H1 (cell line): ENCODE measurements at regions not wholly inside any gene's neighbourhood (a gene's known extent, or its start where the extent isn't known, plus 50 kb on each side); places are given as distances from the start of the nearest gene placed in this dataset.

Source experiments
- CTCF ChIA-PET: fragments of 300-600 bp; sonication (Branson Sonifier 250); formaldehyde crosslinking; loops from one replicate; lab custom pipeline; 2021; ENCODE audit not compliant: partially characterized antibody; lab: Charles Lee
- POLR2A ChIA-PET: fragments of 300-600 bp; sonication (Branson Sonifier 250); formaldehyde crosslinking; loops from one replicate; lab custom pipeline; 2021; ENCODE audit warnings: inconsistent platforms; ENCODE audit not compliant: partially characterized antibody; lab: Charles Lee
- DNase-seq, 2 experiments: peaks; one replicate each; pipeline versions ENCODE4 v3.0.0 to v3.0.0-alpha.2; 2010 to 2022; ENCODE audit warnings: low spot score in 2 of 2, low read depth in 1 of 2, mixed read lengths in 1 of 2
- FAIRE-seq: peaks from 2 replicates; lab custom pipeline; 2011; peaks lifted over from hg19 to GRCh38; lab: Jason Lieb, UNC
- H2AFZ ChIP-seq: 2 replicates; pipeline ENCODE4 v1.8.1; 2012; ENCODE audit warnings: low read length, inconsistent platforms
- H2AK5ac ChIP-seq: 2 replicates; pipeline ENCODE4 v1.6.1; 2013; ENCODE audit warnings: low read depth, low read length
- H2BK120ac ChIP-seq: replicated peaks from 2 replicates; pipeline ENCODE3; 2013; ENCODE audit warnings: low read depth, low read length, inconsistent platforms
- H2BK12ac ChIP-seq: 2 replicates; pipeline ENCODE4 v1.6.1; 2013; ENCODE audit warnings: low read depth, low read length
- H2BK15ac ChIP-seq: 2 replicates; pipeline ENCODE4 v1.6.1; 2013; ENCODE audit warnings: low read length
- H2BK20ac ChIP-seq: 2 replicates; pipeline ENCODE4 v1.6.1; 2013; ENCODE audit warnings: low read length
- H2BK5ac ChIP-seq: 2 replicates; pipeline ENCODE4 v1.6.1; 2013; ENCODE audit warnings: low read depth, low read length
- H3K14ac ChIP-seq: 2 replicates; pipeline ENCODE4 v1.6.1; 2013; ENCODE audit warnings: inconsistent platforms; ENCODE audit not compliant: insufficient read length
- H3K18ac ChIP-seq: 2 replicates; pipeline ENCODE4 v1.6.1; 2013; ENCODE audit warnings: low read length; ENCODE audit errors: extremely low read depth
- H3K23ac ChIP-seq: 2 replicates; pipeline ENCODE4 v1.6.1; 2013; ENCODE audit warnings: inconsistent platforms; ENCODE audit not compliant: insufficient read length
- H3K23me2 ChIP-seq: 2 replicates; pipeline ENCODE4 v1.6.1; 2013; ENCODE audit warnings: low read depth, low read length
- H3K27ac ChIP-seq: 2 replicates; pipeline ENCODE4 v1.6.1; 2011; ENCODE audit warnings: low read depth, low read length, inconsistent platforms
- H3K27me3 ChIP-seq, 4 experiments: replicated peaks in 1 of 4; 1 replicate in 1 of 4; 2 replicates in 3 of 4; pipeline versions ENCODE4 v1.6.1 to v1.8.1; 2011 to 2013; ENCODE audit warnings: low read length in 3 of 4, mild to moderate bottlenecking in 3 of 4, inconsistent platforms in 2 of 4, mixed read lengths in 2 of 4, moderate library complexity in 1 of 4; ENCODE audit not compliant: control insufficient read depth in 3 of 4, insufficient read depth in 3 of 4; ENCODE audit errors: extremely low read depth in 1 of 4
- H3K36me3 ChIP-seq, 4 experiments: 2 replicates each; pipeline versions ENCODE4 v1.6.1 to v1.8.1; 2011 to 2013; ENCODE audit warnings: mild to moderate bottlenecking in 4 of 4, low read length in 3 of 4, moderate library complexity in 2 of 4, control low read depth in 1 of 4, inconsistent platforms in 1 of 4; ENCODE audit not compliant: insufficient read depth in 4 of 4, control insufficient read depth in 2 of 4
- H3K4ac ChIP-seq: replicated peaks from 2 replicates; pipeline ENCODE3; 2013; ENCODE audit warnings: low read length, low read depth, mixed read lengths, inconsistent platforms; ENCODE audit not compliant: insufficient read length
- H3K4me1 ChIP-seq, 4 experiments: replicated peaks in 1 of 4; 1 replicate in 1 of 4; 2 replicates in 3 of 4; pipeline versions ENCODE4 v1.6.1 to v1.8.1; 2011 to 2013; ENCODE audit warnings: low read length in 3 of 4, inconsistent platforms in 2 of 4, mixed read lengths in 1 of 4; ENCODE audit not compliant: insufficient read depth in 4 of 4, control insufficient read depth in 3 of 4
- H3K4me2 ChIP-seq, 2 experiments: 2 replicates each; pipeline versions ENCODE4 v1.6.1 to v1.8.1; 2011 to 2013; ENCODE audit warnings: low read depth in 2 of 2, low read length in 2 of 2, control low read depth in 1 of 2, inconsistent platforms in 1 of 2, mild to moderate bottlenecking in 1 of 2; ENCODE audit not compliant: insufficient read depth in 1 of 2
- H3K4me3 ChIP-seq, 4 experiments: fragments of 200-600, 300-600 bp in 1 of 4; sonication (generic), shearing (Covaris generic), sonication (Bioruptor Twin) in 1 of 4; 2 replicates each; pipeline versions ENCODE4 v1.5.1 to v1.8.1; 2011 to 2016; ENCODE audit warnings: low read length in 4 of 4, low read depth in 3 of 4, control low read depth in 2 of 4, inconsistent platforms in 2 of 4, mild to moderate bottlenecking in 2 of 4, mixed read lengths in 1 of 4, moderate library complexity in 1 of 4; ENCODE audit not compliant: insufficient read depth in 2 of 4; ENCODE audit errors: extremely low read depth in 1 of 4
- H3K56ac ChIP-seq: replicated peaks from 2 replicates; pipeline ENCODE3; 2013; ENCODE audit warnings: low read depth, mild to moderate bottlenecking, mixed read lengths, low read length, inconsistent platforms; ENCODE audit not compliant: insufficient read length
- H3K79me1 ChIP-seq: 2 replicates; pipeline ENCODE4 v1.6.1; 2013; ENCODE audit warnings: low read depth, low read length, control low read depth
- H3K79me2 ChIP-seq, 2 experiments: 2 replicates each; pipeline versions ENCODE4 v1.6.1 to v1.8.1; 2012 to 2013; ENCODE audit warnings: low read length in 2 of 2, mild to moderate bottlenecking in 2 of 2, inconsistent platforms in 1 of 2; ENCODE audit not compliant: insufficient read depth in 2 of 2, control insufficient read depth in 1 of 2
- H3K9ac ChIP-seq, 4 experiments: replicated peaks in 1 of 4; 1 replicate in 1 of 4; 2 replicates in 3 of 4; pipeline versions ENCODE4 v1.6.1 to v1.8.1; 2011 to 2013; ENCODE audit warnings: low read depth in 3 of 4, low read length in 3 of 4, control low read depth in 2 of 4, mild to moderate bottlenecking in 2 of 4, moderate library complexity in 2 of 4, inconsistent platforms in 1 of 4; ENCODE audit errors: extremely low read depth in 1 of 4
- H3K9me3 ChIP-seq, 2 experiments: 2 replicates each; pipeline versions ENCODE4 v1.6.1 to v1.8.1; 2012 to 2013; ENCODE audit warnings: mild to moderate bottlenecking in 2 of 2, moderate library complexity in 2 of 2, control low read depth in 1 of 2, inconsistent platforms in 1 of 2, low read depth in 1 of 2, low read length in 1 of 2, mixed read lengths in 1 of 2; ENCODE audit not compliant: insufficient read depth in 2 of 2
- H4K20me1 ChIP-seq, 2 experiments: replicated peaks in 1 of 2; 2 replicates each; pipeline versions ENCODE3 to v1.8.1; 2011 to 2013; ENCODE audit warnings: inconsistent platforms in 2 of 2, low read length in 2 of 2, mild to moderate bottlenecking in 1 of 2; ENCODE audit not compliant: insufficient read depth in 2 of 2, control insufficient read depth in 1 of 2
- H4K5ac ChIP-seq: 2 replicates; pipeline ENCODE4 v1.6.1; 2013; ENCODE audit warnings: low read length, low read depth, mixed read lengths, inconsistent platforms; ENCODE audit not compliant: insufficient read length
- H4K8ac ChIP-seq: 2 replicates; pipeline ENCODE4 v1.8.0; 2013; ENCODE audit warnings: mild to moderate bottlenecking, moderate library complexity, low read length, inconsistent platforms; ENCODE audit not compliant: insufficient read depth; ENCODE audit errors: extremely low read depth
- H4K91ac ChIP-seq: replicated peaks from 2 replicates; pipeline ENCODE3; 2013; ENCODE audit warnings: low read length, mixed read lengths, inconsistent platforms; ENCODE audit not compliant: insufficient read length
- CHD2 ChIP-seq: IDR thresholded peaks from 2 replicates; pipeline ENCODE4 v1.6.1; 2012; ENCODE audit warnings: low read length, improper control_type of control experiment
- WGBS, 2 experiments: shearing (Covaris generic) in 1 of 2; methylation state at CpG; one replicate each; pipeline versions ENCODE4 v1.1.6 to v1.1.7; 2013 to 2015; ENCODE audit warnings: low lambda C conversion rate in 2 of 2, mixed read lengths in 2 of 2, inconsistent platforms in 1 of 2, low coverage in 1 of 2, missing lambda C conversion rate in 1 of 2; ENCODE audit not compliant: insufficient replicate concordance in 2 of 2, insufficient coverage in 1 of 2, insufficient read length in 1 of 2; ENCODE audit errors: extremely low coverage in 1 of 2, missing lambda C conversion rate in 1 of 2; 5-methylcytosine and 5-hydroxymethylcytosine counted together

- Histone ChIP-seq H3K4me3 (no peak overlapping the region), H2AFZ (no peak overlapping the region), H3K14ac (no peak overlapping the region), H2BK120ac (no peak overlapping the region), H2BK20ac (no peak overlapping the region), H3K9me3 (no peaks in the 10 kb centered on the region), H2BK12ac (no peak overlapping the region), H3K27me3 (no peaks in the 10 kb centered on the region), H3K36me3 (no peaks in the 10 kb centered on the region), H4K20me1 (no peaks in the 10 kb centered on the region), H2BK5ac (no peak overlapping the region), H2BK15ac (no peak overlapping the region), H3K27ac (no peak overlapping the region), H3K4me1 (no peaks in the 10 kb centered on the region), H4K8ac (no peak overlapping the region), H3K18ac (no peak overlapping the region), H3K9ac (no peak overlapping the region), H4K91ac (no peak overlapping the region), H3K4ac (no peak overlapping the region), H3K79me2 (no peaks in the 10 kb centered on the region), H3K23ac (no peak overlapping the region), H3K56ac (no peak overlapping the region), H2AK5ac (no peak overlapping the region), H4K5ac (no peak overlapping the region), H3K79me1 (no peaks in the 10 kb centered on the region), H3K23me2 (no peaks in the 10 kb centered on the region), H3K4me2 (no peak overlapping the region)
- WGBS, 2 experiments: 92% methylated on average over 3 of the region's 3 CpGs; no CpG with 5 or more reads in 1 of the 2 experiments
- no peak for TF ChIP-seq CHD2
- CTCF ChIA-PET: interaction anchor here (0.6 kb wide), 1 partner anchor 515 kb away, joined by 3 read pairs; no protein-coding TSS in a partner anchor
- FAIRE-seq (no peak), DNase-seq (no peak)
- POLR2A ChIA-PET: no interaction called here
Measured at GRCh38 chr1:42000766-42001165, 82.0 kb upstream of the HIVEP3 start.
